HEK293 (cell line): ENCODE measurements at regions not wholly inside any gene's neighbourhood (a gene's known extent, or its start where the extent isn't known, plus 50 kb on each side); places are given as distances from the start of the nearest gene placed in this dataset.

Experiments
- CTCF ChIA-PET: fragments of 350-600 bp; formaldehyde crosslinking; extraction: SDS; loops from one replicate; lab custom pipeline; 2021; ENCODE audit warnings: antibody characterized with exemption; lab: Yijun Ruan, JAX
- POLR2A ChIA-PET: fragments of 300-600 bp; formaldehyde crosslinking; extraction: SDS; loops from one replicate; lab custom pipeline; 2020; ENCODE audit warnings: antibody characterized with exemption, inconsistent platforms; lab: Yijun Ruan, JAX
- H3K27ac ChIP-seq: fragments of 200-500 bp; sonication (Bioruptor generic); 2 replicates; pipeline ENCODE4 v1.5.1; 2014; ENCODE audit warnings: low read depth, low read length, control low read depth, inconsistent platforms; ENCODE audit errors: extremely low read depth
- H3K36me3 ChIP-seq, 2 experiments: fragments of 200-500 bp in 1 of 2; sonication (Bioruptor generic) in 1 of 2; 1 replicate in 1 of 2; 2 replicates in 1 of 2; pipeline ENCODE4 v1.5.1; 2014 to 2017; ENCODE audit warnings: inconsistent platforms in 2 of 2, low read length in 2 of 2; ENCODE audit not compliant: control insufficient read depth in 2 of 2, insufficient read depth in 1 of 2
- H3K4me1 ChIP-seq: fragments of 200-500 bp; sonication (Bioruptor generic); 2 replicates; pipeline ENCODE4 v1.5.1; 2014; ENCODE audit warnings: mild to moderate bottlenecking, low read length, inconsistent platforms; ENCODE audit not compliant: control insufficient read depth, insufficient read depth
- H3K4me3 ChIP-seq: 2 replicates; pipeline ENCODE4 v1.5.1; 2011; ENCODE audit warnings: low read depth, mild to moderate bottlenecking, control low read depth, low read length, moderate library complexity
- H3K9me3 ChIP-seq: fragments of 200-500 bp; sonication (Bioruptor generic); 2 replicates; pipeline ENCODE4 v1.5.1; 2014; ENCODE audit warnings: low read depth, low read length, inconsistent platforms; ENCODE audit not compliant: control insufficient read depth, insufficient read depth
- HOXC10 ChIP-seq: sonication (generic); formaldehyde crosslinking; IDR thresholded peaks from 2 replicates; pipeline ENCODE4 v1.8.1; 2023; ENCODE audit warnings: mild to moderate bottlenecking, missing genetic modification reagents
- MZF1 ChIP-seq: fragments of 450-650 bp; formaldehyde crosslinking; IDR thresholded peaks from 2 replicates; pipeline ENCODE4 v1.5.1; 2017; ENCODE audit warnings: missing biosample characterization, missing genetic modification characterization, borderline replicate concordance
- WT1 ChIP-seq: fragments of 450-650 bp; formaldehyde crosslinking; IDR thresholded peaks from 2 replicates; pipeline ENCODE4 v1.5.1; 2016; ENCODE audit warnings: missing biosample characterization, missing genetic modification characterization
- ZFHX2 ChIP-seq: fragments of 450-650 bp; formaldehyde crosslinking; conservative IDR thresholded peaks from 2 replicates; pipeline ENCODE4 v1.5.1; 2016; ENCODE audit warnings: missing biosample characterization, missing genetic modification characterization
- ZFP3 ChIP-seq: fragments of 450-650 bp; formaldehyde crosslinking; IDR thresholded peaks from 2 replicates; pipeline ENCODE4 v1.5.1; 2016; ENCODE audit warnings: low read depth, missing biosample characterization, missing genetic modification characterization
- ZNF202 ChIP-seq: fragments of 450-650 bp; formaldehyde crosslinking; IDR thresholded peaks from 2 replicates; pipeline ENCODE4 v1.5.1; 2016; ENCODE audit warnings: missing biosample characterization, missing genetic modification characterization, borderline replicate concordance
- ZNF23 ChIP-seq: fragments of 450-650 bp; formaldehyde crosslinking; IDR thresholded peaks from 2 replicates; pipeline ENCODE4 v1.5.1; 2016; ENCODE audit warnings: missing biosample characterization, missing genetic modification characterization, borderline replicate concordance
- ZNF239 ChIP-seq: fragments of 450-650 bp; formaldehyde crosslinking; IDR thresholded peaks from 2 replicates; pipeline ENCODE4 v1.5.1; 2016; ENCODE audit warnings: missing biosample characterization, missing genetic modification characterization
- ZNF391 ChIP-seq: fragments of 450-650 bp; formaldehyde crosslinking; IDR thresholded peaks from 2 replicates; pipeline ENCODE4 v1.5.1; 2016; ENCODE audit warnings: low read depth, missing biosample characterization, missing genetic modification characterization, borderline replicate concordance
- ZNF426 ChIP-seq: fragments of 450-650 bp; formaldehyde crosslinking; IDR thresholded peaks from 2 replicates; pipeline ENCODE4 v1.5.1; 2017; ENCODE audit warnings: missing biosample characterization, missing genetic modification characterization, mild to moderate bottlenecking, inconsistent platforms, moderate library complexity
- ZNF521 ChIP-seq: fragments of 450-650 bp; formaldehyde crosslinking; IDR thresholded peaks from 2 replicates; pipeline ENCODE4 v1.5.1; 2017; ENCODE audit warnings: missing biosample characterization, mild to moderate bottlenecking, missing genetic modification characterization
- ZNF530 ChIP-seq: fragments of 450-650 bp; formaldehyde crosslinking; IDR thresholded peaks from 2 replicates; pipeline ENCODE4 v1.5.1; 2016; ENCODE audit warnings: low read depth, missing biosample characterization, missing genetic modification characterization
- ZNF624 ChIP-seq: fragments of 450-650 bp; formaldehyde crosslinking; IDR thresholded peaks from 2 replicates; pipeline ENCODE4 v1.5.1; 2017; ENCODE audit warnings: missing biosample characterization, missing genetic modification characterization
- ZNF701 ChIP-seq: fragments of 450-650 bp; formaldehyde crosslinking; IDR thresholded peaks from 2 replicates; pipeline ENCODE4 v1.5.1; 2016; ENCODE audit warnings: missing biosample characterization, missing genetic modification characterization
- ZNF707 ChIP-seq: fragments of 450-650 bp; formaldehyde crosslinking; IDR thresholded peaks from 2 replicates; pipeline ENCODE4 v1.5.1; 2016; ENCODE audit warnings: missing biosample characterization, missing genetic modification characterization
- ZNF76 ChIP-seq: fragments of 450-650 bp; formaldehyde crosslinking; IDR thresholded peaks from 2 replicates; pipeline ENCODE4; 2016; ENCODE audit warnings: low read depth, missing biosample characterization, missing genetic modification characterization, borderline replicate concordance
- ZNF768 ChIP-seq: fragments of 450-650 bp; formaldehyde crosslinking; IDR thresholded peaks from 2 replicates; pipeline ENCODE4 v1.5.1; 2018; ENCODE audit warnings: missing biosample characterization, mild to moderate bottlenecking, missing genetic modification characterization
- ZNF777 ChIP-seq: fragments of 450-650 bp; formaldehyde crosslinking; IDR thresholded peaks from 2 replicates; pipeline ENCODE4 v1.5.1; 2017; ENCODE audit warnings: missing biosample characterization, missing genetic modification characterization, borderline replicate concordance
- ZNF837 ChIP-seq: fragments of 450-650 bp; formaldehyde crosslinking; IDR thresholded peaks from 2 replicates; pipeline ENCODE4 v1.5.1; 2016; ENCODE audit warnings: missing biosample characterization, missing genetic modification characterization
- TF ChIP-seq, protein P1 (sequence below): fragments of 450-650 bp; formaldehyde crosslinking; IDR thresholded peaks from 2 replicates; pipeline ENCODE4 v1.5.1; 2016; ENCODE audit warnings: missing biosample characterization, missing genetic modification characterization

GRCh38 chr20:16167423-16168130, 405.7 kb downstream of the KIF16B start:
- POLR2A ChIA-PET, result no interaction called here

DNA sequence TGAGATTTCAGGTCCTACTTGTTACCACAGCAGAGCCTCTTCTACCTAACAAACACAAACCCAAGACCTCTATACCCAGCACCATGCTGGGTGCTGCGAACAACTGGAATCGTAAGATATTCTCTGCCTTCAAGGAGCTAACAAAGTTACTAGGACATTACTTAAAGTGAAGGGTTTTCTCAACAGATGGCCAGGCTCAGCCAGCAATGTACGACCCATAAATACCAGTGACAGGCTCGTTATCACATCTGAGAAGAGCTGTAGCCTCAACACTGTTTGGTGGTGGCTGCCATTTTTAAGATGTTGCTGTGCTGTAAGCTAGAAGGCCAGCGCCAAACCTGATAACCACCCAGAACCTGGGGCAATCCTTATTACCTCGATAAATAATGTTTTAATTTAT, 406.5 kb downstream of the KIF16B start:
- Histone ChIP-seq H3K4me3 (no peak overlapping the region), H3K9me3 (no peaks in the 10 kb centered on the region), H3K36me3 (no peaks in the 10 kb centered on the region), H3K4me1 (no peaks in the 10 kb centered on the region), H3K27ac (no peak overlapping the region)
- ChIA-PET POLR2A (no interaction called here), CTCF (no interaction called here)
- TF ChIP-seq ZNF426 (no peak), ZNF624 (tag by site-specific recombination) (no peak), ZNF76 (no peak), ZNF837 (tag by site-specific recombination) (no peak), ZNF239 (tag by site-specific recombination) (no peak), ZNF391 (tag by site-specific recombination) (no peak), ZNF521 (tag by site-specific recombination) (no peak), ZNF707 (tag by site-specific recombination) (no peak), WT1 (no peak), HOXC10 (CRISPR knock-in tag) (no peak), ZNF202 (no peak), ZNF530 (no peak)

More at GRCh38 chr20:16167423-16168130, 405.7 kb downstream of the KIF16B start:
- CTCF ChIA-PET, result no interaction called here
- no peaks in the 10 kb centered on the region for H3K36me3 ChIP-seq
- H3K9me3 ChIP-seq, result no peaks in the 10 kb centered on the region
- H3K27ac ChIP-seq, result no peak overlapping the region
- no peak overlapping the region for H3K4me3 ChIP-seq
- no peak for TF ChIP-seq ZNF777 (tag by site-specific recombination)
- no peak for TF ChIP-seq MZF1
- no peak for TF ChIP-seq ZFP3
- no peak for TF ChIP-seq ZNF768 (tag by site-specific recombination)
- no peak for TF ChIP-seq ZFHX2
- no peak for TF ChIP-seq ZNF701 (tag by site-specific recombination)
- TF ChIP-seq, protein P1, sequence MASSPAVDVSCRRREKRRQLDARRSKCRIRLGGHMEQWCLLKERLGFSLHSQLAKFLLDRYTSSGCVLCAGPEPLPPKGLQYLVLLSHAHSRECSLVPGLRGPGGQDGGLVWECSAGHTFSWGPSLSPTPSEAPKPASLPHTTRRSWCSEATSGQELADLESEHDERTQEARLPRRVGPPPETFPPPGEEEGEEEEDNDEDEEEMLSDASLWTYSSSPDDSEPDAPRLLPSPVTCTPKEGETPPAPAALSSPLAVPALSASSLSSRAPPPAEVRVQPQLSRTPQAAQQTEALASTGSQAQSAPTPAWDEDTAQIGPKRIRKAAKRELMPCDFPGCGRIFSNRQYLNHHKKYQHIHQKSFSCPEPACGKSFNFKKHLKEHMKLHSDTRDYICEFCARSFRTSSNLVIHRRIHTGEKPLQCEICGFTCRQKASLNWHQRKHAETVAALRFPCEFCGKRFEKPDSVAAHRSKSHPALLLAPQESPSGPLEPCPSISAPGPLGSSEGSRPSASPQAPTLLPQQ (tag by site-specific recombination), result no peak
- H3K4me1 ChIP-seq, result no peaks in the 10 kb centered on the region

- POLR2A ChIA-PET, result no interaction called here
- no peaks in the 10 kb centered on the region for H3K9me3 ChIP-seq
- no peaks in the 10 kb centered on the region for H3K4me1 ChIP-seq
- TF ChIP-seq ZNF23 (tag by site-specific recombination), result no peak
- H3K4me3 ChIP-seq, result no peak overlapping the region
- CTCF ChIA-PET, result interaction anchor here (0.7 kb wide), 1 partner anchor 34 kb away, joined by 4 read pairs; no protein-coding TSS in a partner anchor
- no peak overlapping the region for H3K27ac ChIP-seq
- H3K36me3 ChIP-seq, result no peaks in the 10 kb centered on the region
Measured at GRCh38 chr20:16158976-16159286, 414.3 kb downstream of the KIF16B start.
